ENCODE measurements at regions not wholly inside any gene's neighbourhood (a gene's known extent, or its start where the extent isn't known, plus 50 kb on each side); places are given as distances from the start of the nearest gene placed in this dataset.

GRCh38 chr3:22568285-22568684 lies 634.8 kb upstream of the UBE2E2 start:
- TF ChIP-seq RFX5 (IDR thresholded peaks at IDR 0.05; ENCODE audit: low read depth, low read length) (no peak), RAD21 (CRISPR knock-in tag; conservative IDR thresholded peaks at IDR 0.05 in 1 of 2, IDR thresholded peaks at IDR 0.05 in 1 of 2) (no peak), ZBTB8A (IDR thresholded peaks at IDR 0.05; ENCODE audit: partially characterized antibody) (no peak), GABPA (tag; conservative IDR thresholded peaks at IDR 0.05; ENCODE audit: low read depth) (no peak), ZFP36 (IDR thresholded peaks at IDR 0.05; ENCODE audit: low read depth, low read length, partially characterized antibody) (no peak), CTCF (IDR thresholded peaks at IDR 0.05 in 2 of 3, conservative IDR thresholded peaks at IDR 0.05 in 1 of 3; ENCODE audit: insufficient read depth in 2 of 3, low read depth in 1 of 3, low read length in 3 of 3) (no peak), HMGXB4 (CRISPR knock-in tag; IDR thresholded peaks at IDR 0.05) (no peak), TAF1 (IDR thresholded peaks at IDR 0.05; ENCODE audit: control insufficient read depth, extremely low read depth, insufficient read depth, low read length, severe bottlenecking) (no peak), ELF4 (CRISPR knock-in tag; IDR thresholded peaks at IDR 0.05) (no peak), ZNF121 (CRISPR knock-in tag; conservative IDR thresholded peaks at IDR 0.05) (no peak), PKNOX1 (IDR thresholded peaks at IDR 0.05) (no peak), NELFE (IDR thresholded peaks at IDR 0.05; ENCODE audit: insufficient read depth, insufficient read length) (no peak)
- TF ChIP-seq, protein P1, sequence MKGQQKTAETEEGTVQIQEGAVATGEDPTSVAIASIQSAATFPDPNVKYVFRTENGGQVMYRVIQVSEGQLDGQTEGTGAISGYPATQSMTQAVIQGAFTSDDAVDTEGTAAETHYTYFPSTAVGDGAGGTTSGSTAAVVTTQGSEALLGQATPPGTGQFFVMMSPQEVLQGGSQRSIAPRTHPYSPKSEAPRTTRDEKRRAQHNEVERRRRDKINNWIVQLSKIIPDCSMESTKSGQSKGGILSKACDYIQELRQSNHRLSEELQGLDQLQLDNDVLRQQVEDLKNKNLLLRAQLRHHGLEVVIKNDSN (CRISPR knock-in tag; IDR thresholded peaks at IDR 0.05): no peak
